ENCODE measurements at regions not wholly inside any gene's neighbourhood (a gene's known extent, or its start where the extent isn't known, plus 50 kb on each side); places are given as distances from the start of the nearest gene placed in this dataset.

DNA sequence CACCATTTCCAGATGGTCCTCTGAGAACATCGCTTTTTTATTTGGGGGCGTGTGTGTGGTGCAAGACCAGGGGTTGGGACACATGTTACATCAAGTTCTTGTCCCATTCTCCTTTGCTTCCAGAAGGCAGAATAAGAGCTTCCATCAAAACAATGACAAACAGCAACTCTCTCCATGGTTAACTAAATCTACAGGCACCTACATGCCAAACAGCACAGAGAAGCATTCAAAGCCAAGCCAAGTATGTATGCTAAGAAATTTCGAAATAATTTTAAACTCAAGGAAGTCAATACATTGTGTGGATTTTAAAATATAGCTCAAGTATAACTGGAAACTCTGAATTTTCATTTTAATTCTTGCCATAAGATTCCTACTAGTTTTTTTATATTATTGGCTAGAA is 105.6 kb downstream of the SEC61B start:
- DNase-seq = no peak

DNA sequence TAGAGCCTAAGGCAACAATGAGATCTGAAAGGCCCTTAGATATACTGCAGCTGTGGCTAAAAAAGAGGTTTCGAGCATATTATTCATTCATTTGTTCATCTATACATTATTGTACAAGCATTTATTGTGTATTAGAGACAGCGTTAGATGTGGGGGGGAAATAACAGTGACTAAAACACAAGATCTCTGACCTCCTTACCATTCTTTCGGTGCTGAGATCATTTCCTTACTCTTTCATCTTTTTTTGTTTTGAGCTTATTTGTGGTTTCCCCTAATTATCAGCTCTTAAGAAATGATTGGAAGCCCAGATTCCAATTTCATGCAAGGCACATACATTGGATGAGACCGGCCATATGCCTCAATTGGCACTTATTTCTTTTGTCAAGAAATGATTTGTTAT is 113.2 kb downstream of the SEC61B start:
- DNase-seq = no peak

DNA sequence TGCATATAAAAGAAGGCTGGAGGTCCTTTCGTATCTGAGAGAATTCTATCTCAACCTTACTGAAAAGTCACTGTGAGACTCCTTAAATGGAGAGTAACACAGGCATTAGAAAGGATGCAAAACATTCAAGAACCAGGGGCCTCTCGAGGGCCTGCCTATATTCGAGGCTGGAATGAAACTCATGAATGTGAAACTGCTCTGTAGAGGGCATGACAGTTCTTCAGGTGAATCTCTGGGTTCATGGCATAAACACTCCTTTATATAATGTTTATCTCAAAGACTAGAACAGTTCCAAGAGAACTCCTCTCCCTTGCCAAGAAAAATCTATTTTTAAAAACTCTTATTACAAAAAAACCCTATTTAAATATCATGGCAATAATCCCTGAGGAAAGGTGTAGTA is 113.9 kb downstream of the SEC61B start:
- DNase-seq = no peak

DNA sequence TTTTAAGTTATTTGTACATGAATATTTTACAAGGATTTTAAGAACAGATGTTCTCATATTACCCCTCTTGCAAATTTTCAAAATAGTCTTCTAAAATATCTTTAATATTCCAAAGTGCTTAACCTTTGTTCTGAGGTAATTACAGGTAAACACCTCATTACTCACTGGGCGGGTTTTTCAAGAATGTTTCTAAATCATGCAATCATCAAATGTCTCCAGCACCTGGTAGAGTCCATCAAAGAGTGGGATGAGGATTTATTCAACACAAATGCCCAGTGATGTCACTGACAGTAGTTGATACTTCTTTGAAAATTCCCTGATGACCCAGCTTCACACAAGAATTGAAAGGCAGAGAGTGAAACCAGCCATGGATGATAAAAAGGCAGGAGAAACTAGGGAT is 114.4 kb downstream of the SEC61B start:
- DNase-seq = no peak

DNA sequence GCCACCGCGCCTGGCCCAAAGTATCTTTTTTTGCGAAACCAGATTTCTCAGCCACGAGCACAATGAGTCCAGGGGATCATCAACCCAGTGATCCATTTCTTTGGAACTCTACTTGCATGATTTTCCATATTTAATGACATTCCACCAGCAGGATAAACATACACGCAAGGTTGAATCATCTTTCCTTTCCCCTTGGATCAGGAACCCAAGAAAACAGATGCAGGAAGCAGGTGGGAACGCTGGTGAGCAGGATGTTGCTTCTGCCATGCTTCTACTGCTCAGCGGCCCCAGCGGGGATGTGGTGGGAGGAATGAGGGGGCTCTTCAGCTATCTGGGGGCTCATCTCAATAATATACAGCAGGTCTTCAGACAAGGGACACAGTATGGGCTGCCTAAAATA is 118.2 kb downstream of the SEC61B start:
- DNase-seq = no peak

DNA sequence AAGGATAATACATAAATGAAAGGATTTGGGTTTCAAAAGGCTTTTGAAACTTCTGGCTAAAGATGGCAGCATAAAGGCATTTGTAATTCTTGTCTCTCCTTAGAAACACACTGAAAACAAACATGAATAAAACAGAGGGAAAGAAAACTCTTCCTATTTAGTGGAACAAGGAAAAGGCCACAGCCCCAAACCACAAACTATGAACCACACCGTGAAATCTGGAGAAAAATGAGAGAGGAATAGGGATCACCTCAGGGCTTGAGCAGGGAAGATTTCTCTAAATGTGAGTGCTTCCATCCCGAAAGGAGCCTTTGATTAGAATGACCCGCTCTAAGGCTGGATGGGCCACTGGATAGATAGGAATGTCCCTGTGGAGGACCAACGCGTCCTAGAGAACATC is 119.6 kb downstream of the SEC61B start:
- DNase-seq = no peak

DNA sequence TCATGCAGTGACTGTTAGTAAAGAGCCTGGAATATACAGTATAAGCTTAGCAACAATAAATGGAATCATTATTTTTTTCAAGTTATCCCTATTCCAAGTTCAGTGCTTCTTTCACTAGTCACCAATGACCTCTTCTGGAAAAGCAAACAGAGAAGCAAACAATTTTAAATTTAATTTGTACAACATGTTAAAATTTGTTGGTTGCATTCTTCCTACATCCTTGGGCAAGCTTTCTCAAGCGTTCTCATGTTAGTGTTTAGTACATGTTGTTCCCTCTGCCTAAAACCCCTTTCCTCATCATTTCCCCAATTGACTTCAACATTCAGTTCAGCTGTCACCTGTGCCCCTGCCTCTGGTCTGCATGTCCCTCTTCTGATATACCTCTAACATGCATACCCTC is 123.4 kb downstream of the SEC61B start:
- no peak for DNase-seq

DNA sequence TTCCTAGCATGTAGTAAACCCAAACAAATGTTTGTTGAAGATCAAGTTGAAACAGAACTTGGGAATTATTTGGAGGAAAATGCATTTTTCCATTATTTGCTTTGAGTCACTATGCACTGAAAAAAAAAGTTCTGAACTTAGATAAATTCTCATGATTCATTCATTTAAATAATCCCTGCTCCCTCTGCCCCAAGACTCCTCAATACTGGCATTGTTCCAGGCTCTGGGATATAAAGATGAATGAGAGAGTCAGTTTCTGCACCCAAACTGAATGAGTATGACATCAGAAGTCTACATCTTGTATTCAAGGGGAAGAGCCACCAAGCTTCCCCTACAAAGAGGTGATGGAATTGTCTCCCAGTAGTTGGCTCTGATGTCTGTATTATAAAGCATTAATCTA is 123.9 kb downstream of the SEC61B start:
- no peak for DNase-seq

DNA sequence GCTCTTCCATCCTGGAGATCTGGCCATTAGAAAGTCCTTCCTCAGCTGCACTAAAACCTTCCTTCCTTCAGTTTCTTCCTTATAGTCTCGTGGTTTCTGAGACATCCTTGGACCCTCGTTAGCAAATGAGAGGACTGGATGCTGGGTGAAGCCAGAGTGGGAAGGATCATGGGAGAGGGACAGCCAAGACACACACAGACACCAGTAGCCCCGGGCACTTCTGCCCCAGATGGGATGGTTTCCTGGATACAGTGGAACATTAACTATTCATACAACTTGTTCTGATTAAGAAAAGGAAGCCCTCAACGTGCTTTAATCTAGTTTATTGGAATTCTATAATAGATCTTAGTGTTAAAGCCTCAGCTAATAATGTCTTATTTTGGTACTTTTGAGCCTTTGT is 125.5 kb downstream of the SEC61B start:
- DNase-seq = no peak

DNA sequence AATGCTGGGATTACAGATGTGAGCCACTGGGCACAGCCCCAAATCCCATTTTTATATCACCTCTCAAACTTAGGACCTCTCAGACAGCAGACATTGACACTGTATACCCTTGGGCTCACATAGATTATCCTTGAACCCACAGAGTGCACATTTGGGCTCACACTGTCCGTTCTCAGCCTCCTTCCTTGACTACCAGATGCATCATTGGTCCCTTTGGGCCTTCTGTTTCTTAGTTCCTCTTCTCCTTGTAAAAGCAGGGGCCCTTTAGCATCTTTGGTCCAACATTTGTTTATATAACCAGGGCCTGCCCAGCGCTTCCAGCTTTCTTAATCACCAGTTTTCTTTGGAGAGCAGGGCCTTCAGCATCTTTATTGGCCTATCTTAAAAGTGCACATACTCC is 126.2 kb downstream of the SEC61B start:
- no peak for DNase-seq

DNA sequence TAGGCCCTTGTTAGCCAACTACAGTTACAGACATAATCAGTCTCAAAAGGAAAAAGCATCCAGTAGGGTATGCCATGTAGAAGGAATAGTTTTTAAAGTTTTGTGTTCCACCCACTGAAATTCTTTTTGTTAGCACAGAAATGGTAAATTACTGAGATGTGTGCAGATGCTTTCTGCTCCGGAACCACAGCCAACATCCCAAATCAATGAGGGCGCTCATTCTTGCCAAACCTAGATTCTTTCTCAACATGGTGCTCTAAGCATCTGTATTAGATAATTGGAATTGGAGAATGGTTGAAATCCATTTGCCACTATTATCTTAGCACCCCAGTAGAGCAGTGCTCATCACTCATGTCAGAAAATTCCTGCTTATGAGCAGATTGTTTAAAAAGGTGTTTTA is 127.8 kb downstream of the SEC61B start:
- no peak for DNase-seq

DNA sequence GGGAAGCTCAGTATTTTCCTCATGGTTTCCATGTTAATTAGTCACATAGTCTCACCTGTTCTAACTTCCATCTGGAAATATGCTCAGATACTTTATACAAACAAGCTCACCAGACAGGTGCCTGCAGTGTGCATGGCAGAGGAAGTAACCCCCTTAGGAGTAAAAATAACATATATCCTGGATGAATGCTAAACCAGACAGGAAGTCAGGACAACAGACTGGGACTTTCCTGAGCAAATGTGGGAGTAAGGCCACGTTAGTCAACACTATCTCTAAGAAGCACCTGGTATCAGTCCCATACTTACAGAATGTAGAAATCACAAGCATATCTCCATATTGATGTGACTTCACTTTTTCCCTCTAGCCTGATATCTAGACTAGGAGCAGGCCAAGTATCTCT is 128.4 kb downstream of the SEC61B start:
- no peak for DNase-seq

DNA sequence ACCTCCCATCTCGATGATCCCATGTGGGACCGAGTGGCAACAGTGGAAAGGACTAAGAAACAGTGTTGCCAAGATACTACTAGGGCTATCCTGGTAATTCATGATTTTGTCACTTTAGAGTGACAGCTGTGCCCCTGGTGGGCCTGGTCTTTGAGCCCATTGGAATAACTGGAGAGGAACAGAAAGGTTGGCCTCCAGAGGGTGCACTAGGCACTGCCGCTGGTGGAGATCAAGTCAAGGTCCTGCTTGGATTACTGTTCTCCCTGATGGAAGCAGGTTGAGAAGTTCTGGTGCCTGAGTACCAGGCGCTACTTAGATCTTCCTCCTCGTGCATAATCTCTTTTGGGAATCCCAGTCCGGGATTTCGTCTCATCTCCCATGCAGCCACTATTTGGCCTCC is 129.6 kb downstream of the SEC61B start:
- no peak for DNase-seq

DNA sequence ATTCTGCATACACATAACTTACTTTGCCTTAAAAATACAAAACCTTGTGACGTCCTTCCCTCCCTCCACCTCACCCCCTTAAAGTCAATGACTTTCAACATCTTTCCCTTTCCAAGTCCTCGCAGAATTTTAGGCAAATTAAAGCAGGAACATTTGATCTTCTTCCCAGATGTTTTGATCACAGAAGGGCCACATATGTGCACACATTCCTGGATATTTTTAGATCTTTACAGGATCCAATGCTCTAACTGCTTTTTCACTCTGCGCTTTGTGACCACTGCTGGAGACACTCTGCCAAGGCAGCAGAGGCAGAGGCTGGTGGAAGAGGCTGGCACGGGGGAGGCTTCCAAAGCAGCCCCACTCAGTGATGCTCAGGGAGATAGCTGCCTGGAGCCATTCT is 130.7 kb downstream of the SEC61B start:
- no peak for DNase-seq

DNA sequence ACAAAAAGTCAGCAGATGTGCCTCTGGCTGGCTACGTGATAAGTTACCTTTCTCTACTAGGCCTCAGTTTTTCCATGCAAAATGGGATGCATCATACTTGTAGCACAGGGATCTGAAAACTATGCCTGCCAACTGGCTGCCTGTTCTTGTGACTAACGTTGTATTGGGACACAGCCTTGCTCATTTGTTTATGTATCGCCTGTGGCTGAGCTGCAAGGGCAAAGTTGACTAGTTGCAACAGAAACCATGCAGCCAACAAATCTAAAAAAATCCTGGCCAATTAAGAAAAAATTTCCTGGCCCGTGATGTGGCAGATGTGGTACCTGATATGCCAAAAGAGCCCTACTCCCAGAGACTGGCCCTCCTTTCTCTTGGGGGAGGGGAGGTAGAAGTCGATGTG is 131.3 kb downstream of the SEC61B start:
- no peak for DNase-seq

DNA sequence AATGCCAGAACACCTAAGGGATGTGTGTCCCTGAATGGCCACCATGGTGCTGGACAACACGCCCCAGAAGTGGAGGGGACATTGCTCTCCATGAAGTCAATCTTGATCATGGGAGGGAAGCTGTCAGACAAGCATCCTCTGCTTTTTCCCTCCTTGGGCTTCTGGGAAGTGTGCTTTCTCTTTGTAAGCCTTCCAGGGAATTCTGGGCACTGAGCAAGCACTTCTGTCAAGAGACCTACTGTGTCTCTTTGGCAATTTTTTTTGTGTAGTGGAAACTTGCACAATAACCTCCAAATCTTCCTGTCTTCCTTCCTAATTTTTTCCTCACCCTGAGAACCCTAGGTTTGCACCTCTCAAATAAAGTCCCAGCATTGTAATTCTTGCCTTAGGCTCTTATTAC is 132.0 kb downstream of the SEC61B start:
- DNase-seq = no peak

DNA sequence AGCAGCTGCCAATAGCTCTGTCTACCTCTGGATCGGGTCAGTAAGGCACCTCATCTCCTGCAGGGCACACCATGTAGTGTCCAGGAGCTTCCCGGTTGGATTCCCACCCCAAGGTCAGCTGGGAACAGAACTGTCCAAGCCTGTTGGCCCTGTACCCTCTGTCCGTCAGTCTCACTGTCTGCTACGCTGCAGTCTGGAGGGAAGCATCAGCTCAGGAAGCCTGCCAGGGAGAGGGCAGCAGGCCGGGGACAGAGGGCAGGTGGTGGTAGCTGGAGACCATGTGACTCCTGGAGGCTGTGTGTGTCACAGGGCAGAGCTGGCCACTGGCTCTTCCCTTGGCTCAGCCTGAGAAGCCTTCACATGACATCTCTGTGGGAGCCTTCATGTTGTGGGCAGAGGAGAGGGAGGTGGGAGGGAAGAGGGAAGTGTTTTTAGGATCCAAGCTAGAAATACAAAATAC is 134.5 kb downstream of the SEC61B start:
- no peak for DNase-seq

DNA sequence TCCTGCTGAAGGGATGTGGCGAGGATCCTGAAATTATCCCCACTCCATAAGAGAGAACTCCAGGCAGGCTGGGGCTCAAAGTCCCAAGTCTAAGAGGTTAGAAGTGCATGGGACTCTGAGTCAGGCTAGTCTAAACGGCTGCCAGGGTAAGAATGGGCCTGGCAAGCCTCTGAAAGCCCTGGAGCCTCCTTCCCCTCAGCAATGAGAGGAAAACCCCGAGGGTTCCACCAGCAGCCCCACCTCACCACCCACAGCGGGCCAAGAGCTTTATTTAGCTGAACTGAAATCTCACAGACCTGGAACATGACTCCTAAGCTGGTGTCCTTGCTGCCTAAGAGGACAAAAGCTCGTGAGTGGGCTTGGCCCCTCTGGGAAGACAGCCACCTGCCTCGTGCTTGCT is 135.5 kb downstream of the SEC61B start:
- no peak for DNase-seq

DNA sequence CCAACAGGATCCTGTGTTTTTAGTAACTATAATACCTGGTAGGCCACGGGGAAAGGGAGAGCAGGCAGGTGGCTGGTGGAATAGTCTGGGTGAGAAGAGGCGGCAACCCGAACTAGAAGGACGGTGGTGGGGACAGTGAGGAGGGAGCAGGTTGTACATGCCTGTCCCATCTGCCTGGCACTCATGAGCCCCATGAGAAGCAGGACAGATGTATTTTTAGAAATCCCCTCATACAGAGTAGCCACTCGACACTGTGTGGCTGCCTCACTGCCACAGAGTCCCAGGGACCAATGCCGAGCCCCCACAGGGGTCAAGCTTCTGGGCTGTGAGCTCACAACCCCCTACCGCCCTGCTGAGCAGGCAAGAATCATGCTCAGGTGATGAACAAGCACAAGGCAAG is 136.6 kb downstream of the SEC61B start:
- no peak for DNase-seq

DNA sequence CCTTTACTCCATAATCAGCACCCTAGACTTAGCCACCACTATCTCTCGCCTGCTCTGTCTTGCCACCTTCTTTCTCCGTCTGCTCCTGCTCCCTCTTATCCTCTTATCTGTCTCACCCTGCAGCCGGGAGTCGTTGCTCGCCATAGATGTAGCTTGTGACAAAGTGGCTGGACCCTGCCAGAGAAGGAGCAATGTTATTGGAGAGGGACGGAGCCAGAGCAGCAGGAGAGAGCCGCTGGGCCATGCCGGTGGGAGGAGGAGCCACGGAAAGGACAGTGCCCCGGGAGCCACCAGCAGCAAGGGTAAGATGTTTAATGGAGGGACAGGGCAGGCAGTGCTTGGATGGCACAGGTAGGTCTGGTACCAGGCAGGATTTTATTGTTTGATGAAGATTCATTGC is 137.3 kb downstream of the SEC61B start:
- DNase-seq = no peak

DNA sequence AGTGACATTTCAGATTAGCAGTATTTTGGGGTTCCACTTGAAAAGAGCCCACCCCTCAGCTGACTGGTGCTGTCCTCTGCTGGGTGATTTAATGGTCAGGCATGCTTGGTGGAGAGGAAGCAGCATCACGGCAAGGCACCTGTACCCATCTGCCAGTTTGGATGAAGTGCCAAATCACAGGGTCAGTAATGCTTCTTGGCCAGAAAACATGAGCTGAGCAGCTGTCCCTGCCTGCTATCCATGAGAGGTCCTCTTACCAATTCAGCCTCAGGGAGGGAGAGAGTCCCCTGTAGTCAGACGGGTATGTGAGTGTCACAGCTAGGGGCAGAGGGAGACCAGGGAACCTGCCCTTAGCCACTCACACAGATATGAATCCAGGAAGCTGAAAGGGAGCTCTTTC is 137.9 kb downstream of the SEC61B start:
- DNase-seq = no peak

DNA sequence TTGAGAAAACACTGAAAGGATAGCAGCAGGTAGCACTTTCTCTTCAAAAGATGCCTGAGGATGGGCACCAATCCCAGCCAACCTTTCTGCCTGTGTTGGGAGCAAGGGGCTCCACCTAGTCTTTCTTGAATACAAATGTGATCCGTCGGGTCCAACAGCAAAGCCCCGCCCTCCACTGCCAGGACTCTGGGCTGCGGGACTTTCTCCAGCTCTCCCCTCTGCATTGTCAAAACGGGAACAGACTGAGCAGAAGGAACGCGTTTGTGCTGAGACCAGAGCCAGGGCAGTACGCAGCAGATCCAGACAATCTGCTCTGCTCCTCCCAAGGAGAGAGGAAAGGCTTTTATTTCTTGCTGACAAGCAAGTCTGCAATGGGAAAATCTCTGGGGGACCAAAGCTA is 139.7 kb downstream of the SEC61B start:
- no peak for DNase-seq

DNA sequence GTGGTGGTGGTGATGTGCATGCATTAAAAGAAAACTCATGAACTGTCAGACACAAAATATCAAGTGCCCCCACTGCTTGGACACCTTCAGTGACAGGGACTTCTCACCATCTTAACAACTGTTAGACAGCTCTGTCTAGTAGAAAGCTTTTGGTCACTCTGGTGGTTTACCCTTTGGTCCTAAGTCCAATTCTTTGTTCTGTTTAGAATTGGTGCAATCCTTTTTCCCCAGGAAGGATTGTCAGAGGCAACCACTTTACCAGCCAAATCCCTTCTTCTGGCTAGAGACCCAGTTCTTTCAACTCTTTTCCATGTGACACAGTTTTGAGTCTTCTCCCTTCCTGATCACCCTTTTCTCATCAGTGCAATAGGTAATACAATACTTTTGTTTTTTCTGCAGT is 140.2 kb downstream of the SEC61B start:
- DNase-seq = no peak

DNA sequence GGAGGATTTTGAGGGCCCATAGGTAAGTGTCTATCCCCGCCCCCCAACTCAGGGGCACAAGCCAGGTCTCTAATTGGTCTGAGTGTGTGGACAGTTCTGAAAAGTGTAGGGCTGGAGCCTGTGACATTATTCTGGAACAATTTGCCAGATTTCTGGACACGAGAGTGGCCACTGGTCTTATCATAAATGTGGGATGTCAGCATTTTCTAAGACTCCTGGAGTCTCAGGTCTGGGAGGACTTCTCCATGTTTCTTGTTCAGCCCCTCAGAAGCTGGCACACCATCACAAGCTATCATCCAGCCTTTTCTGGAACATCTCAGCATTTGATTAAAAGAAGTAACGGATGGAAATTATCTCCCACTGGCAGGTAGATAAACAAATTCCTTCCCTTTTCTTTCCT is 141.4 kb downstream of the SEC61B start:
- no peak for DNase-seq

DNA sequence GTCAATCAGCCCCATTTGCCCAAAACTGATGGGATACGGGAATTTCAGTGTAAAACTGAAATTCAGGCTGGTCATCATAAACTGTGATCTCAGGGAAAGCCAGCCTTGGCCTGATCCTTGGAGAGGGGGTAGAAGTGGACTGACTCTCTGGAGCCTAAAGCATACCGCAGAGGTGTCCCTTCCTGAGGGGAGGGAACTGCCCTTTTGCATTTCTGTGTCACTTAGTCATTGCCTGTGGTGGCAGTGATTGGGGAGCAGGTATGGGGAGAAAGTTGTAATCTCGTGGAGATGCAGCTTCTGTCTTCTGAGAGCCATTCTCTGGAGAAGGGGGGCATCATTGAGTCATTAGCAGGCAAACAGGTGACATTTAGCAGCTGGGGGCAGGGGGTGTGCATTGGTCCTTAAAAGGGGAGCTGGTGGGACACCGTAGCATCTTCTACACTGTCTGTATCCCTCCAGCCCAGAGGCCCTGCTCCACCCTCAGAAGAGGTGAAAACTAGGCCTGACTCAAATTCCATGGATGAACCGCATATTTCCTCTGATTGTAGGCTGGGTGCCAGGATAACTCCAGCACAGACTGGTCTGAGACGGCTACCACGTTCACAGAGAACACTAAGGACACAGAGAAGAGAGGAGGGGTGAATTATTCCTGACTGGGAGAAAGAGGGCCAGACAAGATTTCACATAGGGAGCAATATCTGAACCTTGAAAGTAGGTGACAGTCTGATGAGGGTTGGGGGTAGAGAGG is 143.3 kb downstream of the SEC61B start:
- no peak for DNase-seq

DNA sequence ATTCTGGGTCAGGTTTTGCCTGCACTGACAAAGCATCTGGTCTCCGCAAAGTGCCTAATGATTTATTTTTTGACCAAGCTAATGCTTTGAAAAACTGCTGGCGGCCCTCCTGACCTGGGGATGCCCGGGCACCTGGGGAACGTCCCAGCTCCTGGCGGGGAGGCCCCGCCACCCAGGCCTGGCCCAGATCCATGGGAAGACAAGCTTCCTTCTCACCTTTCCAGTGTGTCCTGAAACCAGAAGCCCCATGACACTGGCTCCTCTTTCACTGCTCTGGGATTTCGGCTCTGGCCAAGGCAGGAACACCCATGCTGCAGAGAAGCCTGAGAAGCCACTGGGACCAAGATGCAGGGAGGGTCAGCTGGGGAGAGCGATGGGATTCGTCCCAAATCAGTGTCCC is 144.1 kb downstream of the SEC61B start:
- DNase-seq = no peak
